Ishikawa (cell line): ENCODE measurements at regions not wholly inside any gene's neighbourhood (a gene's known extent, or its start where the extent isn't known, plus 50 kb on each side); places are given as distances from the start of the nearest gene placed in this dataset.

Experiments used
- EGR1 ChIP-seq: IDR thresholded peaks from 2 replicates; pipeline ENCODE4 v1.6.1; 2012
- EP300 ChIP-seq: IDR thresholded peaks from 2 replicates; pipeline ENCODE4 v1.6.1; 2012; ENCODE audit warnings: borderline replicate concordance
- FOXM1 ChIP-seq: IDR thresholded peaks from 2 replicates; pipeline ENCODE4 v1.6.1; 2012; ENCODE audit warnings: low read depth, borderline replicate concordance
- RAD21 ChIP-seq: IDR thresholded peaks from 2 replicates; pipeline ENCODE4 v1.6.1; 2012; ENCODE audit warnings: low read depth
- TAF1 ChIP-seq: IDR thresholded peaks from 2 replicates; pipeline ENCODE4 v1.6.1; 2012; ENCODE audit warnings: low read depth, mild to moderate bottlenecking
- TCF12 ChIP-seq: IDR thresholded peaks from 2 replicates; pipeline ENCODE4 v1.6.1; 2012; ENCODE audit warnings: low read depth
- TEAD4 ChIP-seq: IDR thresholded peaks from 2 replicates; pipeline ENCODE4 v1.6.1; 2012

GRCh38 chr16:17031484-17032268 is 439.1 kb downstream of the XYLT1 start:
- TF ChIP-seq TCF12 = no peak
- no peak for TF ChIP-seq EGR1
- TF ChIP-seq TAF1 = no peak
- TF ChIP-seq TEAD4 = no peak
- no peak for TF ChIP-seq EP300
- TF ChIP-seq FOXM1 = no peak
- TF ChIP-seq RAD21 = no peak
